H9 (cell line): ENCODE measurements at regions not wholly inside any gene's neighbourhood (a gene's known extent, or its start where the extent isn't known, plus 50 kb on each side); places are given as distances from the start of the nearest gene placed in this dataset.
"Not testable (repeated sequence)": the region's sequence is repeated elsewhere in the genome, so short reads cannot be mapped to it uniquely, and the experiment has no call there.

ENCODE experiments used
- DNase-seq: peaks from one replicate; pipeline ENCODE4 v3.0.0-alpha.2; 2017
- H2AFZ ChIP-seq: one replicate; pipeline ENCODE4 v1.6.1; 2013; ENCODE audit warnings: mild to moderate bottlenecking, low read length, control low read depth, moderate library complexity
- H2AK5ac ChIP-seq: 2 replicates; pipeline ENCODE4 v1.6.1; 2013; ENCODE audit warnings: low read length, control low read depth, mixed read lengths; ENCODE audit not compliant: insufficient read length
- H2BK120ac ChIP-seq: one replicate; pipeline ENCODE4 v1.6.1; 2013; ENCODE audit warnings: low read depth, mild to moderate bottlenecking, low read length, control low read depth, inconsistent platforms; ENCODE audit not compliant: poor library complexity, severe bottlenecking
- H2BK12ac ChIP-seq: 2 replicates; pipeline ENCODE4 v1.6.1; 2013; ENCODE audit warnings: low read length, control low read depth, mixed read lengths, low read depth; ENCODE audit not compliant: insufficient read length
- H2BK15ac ChIP-seq: 2 replicates; pipeline ENCODE4 v1.6.1; 2013; ENCODE audit warnings: low read depth, low read length, control low read depth
- H2BK20ac ChIP-seq: one replicate; pipeline ENCODE4 v1.6.1; 2013; ENCODE audit warnings: low read depth, mild to moderate bottlenecking, low read length, control low read depth, inconsistent platforms; ENCODE audit not compliant: poor library complexity, severe bottlenecking
- H2BK5ac ChIP-seq: 2 replicates; pipeline ENCODE4 v1.6.1; 2013; ENCODE audit warnings: low read length, control low read depth, mixed read lengths; ENCODE audit not compliant: insufficient read length
- H3K14ac ChIP-seq: 2 replicates; pipeline ENCODE4 v1.6.1; 2013; ENCODE audit warnings: low read length, control low read depth; ENCODE audit not compliant: insufficient read depth
- H3K18ac ChIP-seq: 2 replicates; pipeline ENCODE4 v1.6.1; 2013; ENCODE audit warnings: low read depth, mild to moderate bottlenecking, mixed read lengths, low read length, control low read depth; ENCODE audit not compliant: insufficient read length
- H3K23ac ChIP-seq: 2 replicates; pipeline ENCODE4 v1.6.1; 2013; ENCODE audit warnings: low read length, control low read depth, mixed read lengths, low read depth; ENCODE audit not compliant: insufficient read length
- H3K23me2 ChIP-seq: 2 replicates; pipeline ENCODE4 v1.6.1; 2013; ENCODE audit warnings: low read depth, mild to moderate bottlenecking, mixed read lengths, low read length, control low read depth; ENCODE audit not compliant: insufficient read length, poor library complexity, severe bottlenecking
- H3K27ac ChIP-seq: 2 replicates; pipeline ENCODE4 v1.5.1; 2013; ENCODE audit warnings: low read length, control low read depth, mixed read lengths, low read depth; ENCODE audit not compliant: insufficient read length
- H3K27me3 ChIP-seq: 2 replicates; pipeline ENCODE4 v1.6.1; 2013; ENCODE audit warnings: low read length, control low read depth, inconsistent platforms; ENCODE audit not compliant: insufficient read depth
- H3K4ac ChIP-seq: 2 replicates; pipeline ENCODE4 v1.6.1; 2013; ENCODE audit warnings: low read depth, mild to moderate bottlenecking, control low read depth, inconsistent platforms, low read length, moderate library complexity
- H3K4me1 ChIP-seq: 2 replicates; pipeline ENCODE4 v1.6.1; 2013; ENCODE audit warnings: low read length, control low read depth, inconsistent platforms; ENCODE audit not compliant: insufficient read depth
- H3K4me2 ChIP-seq: 2 replicates; pipeline ENCODE4 v1.6.1; 2013; ENCODE audit warnings: low read length, control low read depth, mixed read lengths; ENCODE audit not compliant: insufficient read length, insufficient read depth
- H3K56ac ChIP-seq: 2 replicates; pipeline ENCODE4 v1.6.1; 2013; ENCODE audit warnings: low read depth, mild to moderate bottlenecking, mixed read lengths, low read length, control low read depth; ENCODE audit not compliant: insufficient read length
- H3K79me1 ChIP-seq: 2 replicates; pipeline ENCODE4 v1.6.1; 2013; ENCODE audit warnings: low read depth, mild to moderate bottlenecking, moderate library complexity, low read length, control low read depth, inconsistent platforms; ENCODE audit not compliant: insufficient read depth, poor library complexity, severe bottlenecking
- H3K79me2 ChIP-seq: 2 replicates; pipeline ENCODE4 v1.6.1; 2013; ENCODE audit warnings: low read length, control low read depth, inconsistent platforms; ENCODE audit not compliant: insufficient read depth
- H3K9ac ChIP-seq: 2 replicates; pipeline ENCODE4 v1.6.1; 2013; ENCODE audit warnings: low read length, control low read depth, mixed read lengths; ENCODE audit not compliant: insufficient read length; ENCODE audit errors: extremely low read depth
- H3K9me3 ChIP-seq: one replicate; pipeline ENCODE4 v1.6.1; 2013; ENCODE audit warnings: low read depth, low read length, inconsistent platforms; ENCODE audit not compliant: control insufficient read depth
- H3T11ph ChIP-seq: one replicate; pipeline ENCODE4 v1.6.1; 2013; ENCODE audit warnings: mild to moderate bottlenecking, low read length, control low read depth, inconsistent platforms
- H4K20me1 ChIP-seq: one replicate; pipeline ENCODE4 v1.6.1; 2013; ENCODE audit not compliant: control insufficient read depth, insufficient read length, insufficient read depth
- H4K5ac ChIP-seq: 2 replicates; pipeline ENCODE4 v1.6.1; 2013; ENCODE audit warnings: low read depth, mild to moderate bottlenecking, mixed read lengths, low read length, control low read depth; ENCODE audit not compliant: insufficient read length
- H4K8ac ChIP-seq: replicated peaks from 2 replicates; pipeline ENCODE4 v1.6.1; 2013; ENCODE audit warnings: low read length, control low read depth, mixed read lengths, low read depth; ENCODE audit not compliant: insufficient read length
- H4K91ac ChIP-seq: 2 replicates; pipeline ENCODE4 v1.6.1; 2013; ENCODE audit warnings: low read depth, mild to moderate bottlenecking, moderate library complexity, mixed read lengths, low read length, control low read depth; ENCODE audit not compliant: insufficient read length
- H3K27ac Mint-ChIP-seq, 3 experiments: 2 replicates in 2 of 3; 3 replicates in 1 of 3; pipeline ENCODE4 v1.8.0; 2020 to 2021; ENCODE audit warnings: mixed read lengths in 3 of 3, mild to moderate bottlenecking in 1 of 3, moderate library complexity in 1 of 3
- H3K27me3 Mint-ChIP-seq: 2 replicates; pipeline ENCODE4 v1.8.0; 2021; ENCODE audit warnings: low read depth, mild to moderate bottlenecking, moderate library complexity, mixed read lengths
- H3K36me3 Mint-ChIP-seq, 3 experiments: 2 replicates in 2 of 3; 3 replicates in 1 of 3; pipeline ENCODE4 v1.8.0; 2020 to 2021; ENCODE audit warnings: low read depth in 3 of 3, mixed read lengths in 3 of 3; ENCODE audit not compliant: insufficient read depth in 1 of 3
- H3K4me1 Mint-ChIP-seq, 2 experiments: 2 replicates each; pipeline ENCODE4 v1.8.0; 2020; ENCODE audit warnings: mixed read lengths in 2 of 2
- H3K4me3 Mint-ChIP-seq, 2 experiments: 2 replicates in 1 of 2; 3 replicates in 1 of 2; pipeline ENCODE4 v1.8.0; 2020 to 2021; ENCODE audit warnings: mild to moderate bottlenecking in 2 of 2, mixed read lengths in 2 of 2, moderate library complexity in 1 of 2
- H3K9me3 Mint-ChIP-seq, 2 experiments: 2 replicates in 1 of 2; 3 replicates in 1 of 2; pipeline ENCODE4 v1.8.0; 2020; ENCODE audit warnings: mild to moderate bottlenecking in 2 of 2, mixed read lengths in 2 of 2, moderate library complexity in 1 of 2
- CTCF ChIP-seq: fragments of 200-600 bp; sonication (generic); conservative IDR thresholded peaks from 3 replicates; pipeline ENCODE4 v1.8.0; 2021; ENCODE audit warnings: antibody characterized with exemption, mild to moderate bottlenecking
- WGBS: extraction: QIAGEN DNeasy Blood & Tissue Kit; methylation state at CpG from one replicate; pipeline ENCODE4 v1.1.7; 2013; ENCODE audit warnings: missing lambda C conversion rate, low lambda C conversion rate, mixed read lengths; ENCODE audit not compliant: insufficient read length; ENCODE audit errors: extremely low coverage; 5-methylcytosine and 5-hydroxymethylcytosine counted together

GRCh38 chr5:91925249-91925648 is 542.1 kb upstream of the ARRDC3 start:
- no peak overlapping the region for H2BK12ac ChIP-seq
- no peak overlapping the region for H3K18ac ChIP-seq
- no peak overlapping the region for H2BK120ac ChIP-seq
- H2BK5ac ChIP-seq: no peak overlapping the region
- H2AK5ac ChIP-seq: no peak overlapping the region
- Mint-ChIP-seq H3K36me3 (no peaks in the 10 kb centered on the region), H3K27me3 (no peaks in the 10 kb centered on the region), H3K9me3 (no peaks in the 10 kb centered on the region), H3K4me1 (peaks cover 0 to 8% of the 10 kb centered on the region in 2 experiments; a peak in 2 of 4 replicates), H3K27ac (no peak overlapping the region; a peak in 1 of 7 replicates), H3K4me3 (no peak overlapping the region)
- no peak overlapping the region for H2AFZ ChIP-seq
- no peaks in the 10 kb centered on the region for H3K9me3 ChIP-seq
- H3K4me1 ChIP-seq: no peaks in the 10 kb centered on the region; the same call in 1 of the 2 replicates
- no peak overlapping the region for H3K23ac ChIP-seq
- H3K14ac ChIP-seq: no peak overlapping the region
- WGBS: no CpG with 5 or more reads among the region's 1 CpG
- H3K27ac ChIP-seq: no peak overlapping the region
- TF ChIP-seq CTCF: no peak
- no peak overlapping the region for H4K5ac ChIP-seq
- no peak overlapping the region for H4K91ac ChIP-seq
- no peak overlapping the region for H3T11ph ChIP-seq
- no peak overlapping the region for H3K4ac ChIP-seq
- H3K27me3 ChIP-seq: no peaks in the 10 kb centered on the region
- no peaks in the 10 kb centered on the region for H3K79me1 ChIP-seq
- H3K9ac ChIP-seq: no peak overlapping the region
- H3K79me2 ChIP-seq: no peaks in the 10 kb centered on the region
- H2BK20ac ChIP-seq: no peak overlapping the region
- DNase-seq: no peak
- H2BK15ac ChIP-seq: no peak overlapping the region
- H3K4me2 ChIP-seq: no peak overlapping the region
- no peaks in the 10 kb centered on the region for H4K20me1 ChIP-seq
- no peak overlapping the region for H4K8ac ChIP-seq
- H3K56ac ChIP-seq: no peak overlapping the region
- H3K23me2 ChIP-seq: no peaks in the 10 kb centered on the region

- H3K56ac ChIP-seq: not testable (repeated sequence)
Measured at GRCh38 chr5:91917037-91917814, 534.1 kb upstream of the ARRDC3 start.

More at GRCh38 chr5:91917037-91917814, 534.1 kb upstream of the ARRDC3 start:
- not testable (repeated sequence) for H2AK5ac ChIP-seq, H3K18ac ChIP-seq, H3K4me3 Mint-ChIP-seq, H3K4me2 ChIP-seq, H3K14ac ChIP-seq, H3T11ph ChIP-seq, H3K9ac ChIP-seq, H3K9me3 ChIP-seq, H2BK120ac ChIP-seq, H3K9me3 Mint-ChIP-seq, H3K27ac ChIP-seq, H3K27ac Mint-ChIP-seq, H2BK20ac ChIP-seq, H2BK5ac ChIP-seq, H4K91ac ChIP-seq, H3K4ac ChIP-seq, H3K23me2 ChIP-seq, H2BK15ac ChIP-seq, H3K4me1 ChIP-seq, H3K79me2 ChIP-seq, H3K4me1 Mint-ChIP-seq, H3K23ac ChIP-seq, H3K36me3 Mint-ChIP-seq, H3K27me3 Mint-ChIP-seq, H3K27me3 ChIP-seq, H4K5ac ChIP-seq, H4K20me1 ChIP-seq, H2AFZ ChIP-seq, H3K79me1 ChIP-seq, DNase-seq, H2BK12ac ChIP-seq, H4K8ac ChIP-seq
- WGBS: no CpG with 5 or more reads among the region's 51 CpGs
